Cardiac fibroblast (primary cell): ENCODE measurements at regions not wholly inside any gene's neighbourhood (a gene's known extent, or its start where the extent isn't known, plus 50 kb on each side); places are given as distances from the start of the nearest gene placed in this dataset.
A peak's percentile ranks its signal among the peaks of the same experiment; 100 is the strongest.

Source experiments
- DNase-seq, 2 donors: peaks; one replicate each; pipeline versions ENCODE4 v3.0.0 to v3.0.0-alpha.2; 2010; ENCODE audit warnings: low read depth in 2 of 2
- H3K4me3 ChIP-seq, 2 donors: replicated peaks in 1 of 2; 1 replicate in 1 of 2; 2 replicates in 1 of 2; pipeline ENCODE4 v1.5.1; 2011; ENCODE audit warnings: low read depth in 2 of 2, low read length in 2 of 2, mild to moderate bottlenecking in 2 of 2, moderate library complexity in 1 of 2
- TF ChIP-seq, protein P1 (sequence below): IDR thresholded peaks from one replicate; pipeline ENCODE4 v1.5.1; 2011; ENCODE audit warnings: low read depth, mild to moderate bottlenecking, low read length, inconsistent platforms

DNA sequence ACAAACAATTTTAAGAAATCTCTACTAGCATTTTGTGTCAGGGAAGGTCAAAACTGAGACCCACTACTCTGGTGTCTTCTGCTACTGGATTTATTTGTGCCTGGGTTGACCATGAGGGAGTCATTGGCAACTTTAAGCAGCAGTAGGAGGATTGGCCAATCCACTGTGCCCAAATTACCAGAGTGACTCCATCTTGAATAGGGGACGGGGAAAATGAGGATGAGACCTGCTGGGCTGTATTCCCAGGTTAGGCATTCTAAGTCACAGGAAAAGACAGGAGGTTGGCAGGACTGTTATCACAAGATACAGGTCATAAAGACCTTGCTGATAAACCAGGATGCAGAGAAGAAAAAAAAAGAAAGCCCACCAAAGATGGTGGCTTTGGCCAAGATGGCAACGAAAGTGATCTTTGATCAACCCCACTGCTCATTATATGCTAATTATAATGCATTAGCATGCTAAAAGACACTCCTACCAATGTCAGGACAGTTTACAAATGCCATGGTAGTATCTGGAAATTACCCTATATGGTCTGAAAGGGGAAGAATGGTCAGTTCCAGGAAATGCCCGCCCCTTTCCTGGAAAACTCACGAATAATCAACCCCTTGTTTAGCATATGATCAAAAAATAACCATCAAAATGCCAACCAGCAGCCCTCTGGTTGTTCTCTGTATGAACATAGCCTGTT is 200.9 kb downstream of the LTN1 start:
- H3K4me3 ChIP-seq: no peak overlapping the region
- no peak for DNase-seq
- TF ChIP-seq, protein P1, sequence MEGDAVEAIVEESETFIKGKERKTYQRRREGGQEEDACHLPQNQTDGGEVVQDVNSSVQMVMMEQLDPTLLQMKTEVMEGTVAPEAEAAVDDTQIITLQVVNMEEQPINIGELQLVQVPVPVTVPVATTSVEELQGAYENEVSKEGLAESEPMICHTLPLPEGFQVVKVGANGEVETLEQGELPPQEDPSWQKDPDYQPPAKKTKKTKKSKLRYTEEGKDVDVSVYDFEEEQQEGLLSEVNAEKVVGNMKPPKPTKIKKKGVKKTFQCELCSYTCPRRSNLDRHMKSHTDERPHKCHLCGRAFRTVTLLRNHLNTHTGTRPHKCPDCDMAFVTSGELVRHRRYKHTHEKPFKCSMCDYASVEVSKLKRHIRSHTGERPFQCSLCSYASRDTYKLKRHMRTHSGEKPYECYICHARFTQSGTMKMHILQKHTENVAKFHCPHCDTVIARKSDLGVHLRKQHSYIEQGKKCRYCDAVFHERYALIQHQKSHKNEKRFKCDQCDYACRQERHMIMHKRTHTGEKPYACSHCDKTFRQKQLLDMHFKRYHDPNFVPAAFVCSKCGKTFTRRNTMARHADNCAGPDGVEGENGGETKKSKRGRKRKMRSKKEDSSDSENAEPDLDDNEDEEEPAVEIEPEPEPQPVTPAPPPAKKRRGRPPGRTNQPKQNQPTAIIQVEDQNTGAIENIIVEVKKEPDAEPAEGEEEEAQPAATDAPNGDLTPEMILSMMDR: no peak

GRCh38 chr21:28790335-28790734 is 202.3 kb downstream of the LTN1 start:
- no peak for DNase-seq
- TF ChIP-seq, protein P1: no peak
- H3K4me3 ChIP-seq: no peak overlapping the region

- H3K4me3 ChIP-seq: no peak overlapping the region
- no peak for DNase-seq
- TF ChIP-seq, protein P1: no peak
These were observed 203.2 kb downstream of the LTN1 start for GRCh38 chr21:28789523-28789922.

DNA sequence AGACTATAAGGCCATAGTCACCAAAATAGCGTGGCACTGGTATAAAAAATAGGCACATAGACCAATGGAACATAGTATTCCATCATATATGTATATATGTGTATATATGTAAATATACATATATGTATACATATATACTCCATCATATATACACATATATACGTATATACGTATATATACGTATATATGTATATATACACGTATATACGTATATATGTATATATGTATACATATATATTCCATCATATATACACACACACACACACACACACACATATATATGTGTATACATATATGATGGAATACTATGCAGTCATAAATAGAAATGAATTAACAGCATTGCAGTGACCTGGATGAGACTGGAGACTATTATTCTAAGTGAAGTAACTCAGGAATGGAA is 204.6 kb downstream of the LTN1 start:
- DNase-seq: no peak
- TF ChIP-seq, protein P1: no peak
- no peak overlapping the region for H3K4me3 ChIP-seq

DNA sequence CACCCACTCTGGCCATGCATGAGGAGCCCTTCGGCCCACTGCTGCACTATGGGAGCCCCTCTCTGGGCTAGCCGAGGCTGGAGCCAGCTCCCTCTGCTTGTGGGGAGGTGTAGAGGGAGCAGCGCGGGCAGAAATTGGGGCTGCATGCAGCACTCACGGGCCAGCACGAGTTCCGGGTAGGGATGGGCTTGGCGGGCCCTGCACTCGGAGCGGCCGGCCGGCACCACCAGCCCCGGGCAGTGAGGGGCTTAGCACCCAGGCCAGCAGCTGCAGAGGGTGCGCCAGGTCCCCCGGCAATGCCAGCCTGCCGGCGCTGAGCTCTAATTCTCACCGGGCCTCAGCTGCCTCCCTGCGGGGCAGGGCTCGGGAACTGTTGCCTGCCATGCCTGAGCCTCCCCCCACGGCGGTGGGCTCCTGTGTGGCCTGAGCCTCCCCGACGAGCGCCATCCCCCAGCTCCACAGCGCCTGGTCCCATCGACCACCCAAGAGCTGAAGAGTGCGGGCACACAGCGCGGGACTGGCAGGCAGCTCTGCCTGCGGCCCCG is 209.0 kb downstream of the LTN1 start:
- no peak for DNase-seq
- no peak overlapping the region for H3K4me3 ChIP-seq
- TF ChIP-seq, protein P1: no peak

- peak; percentile 57 to 66 for DNase-seq
- H3K4me3 ChIP-seq: no peak overlapping the region
These were observed 210.9 kb downstream of the LTN1 start for GRCh38 chr21:28781602-28782276.

More at GRCh38 chr21:28781602-28782276, 210.9 kb downstream of the LTN1 start:
- TF ChIP-seq, protein P1: peak; percentile 65
